ENCODE measurements at regions not wholly inside any gene's neighbourhood (a gene's known extent, or its start where the extent isn't known, plus 50 kb on each side); places are given as distances from the start of the nearest gene placed in this dataset.

DNA sequence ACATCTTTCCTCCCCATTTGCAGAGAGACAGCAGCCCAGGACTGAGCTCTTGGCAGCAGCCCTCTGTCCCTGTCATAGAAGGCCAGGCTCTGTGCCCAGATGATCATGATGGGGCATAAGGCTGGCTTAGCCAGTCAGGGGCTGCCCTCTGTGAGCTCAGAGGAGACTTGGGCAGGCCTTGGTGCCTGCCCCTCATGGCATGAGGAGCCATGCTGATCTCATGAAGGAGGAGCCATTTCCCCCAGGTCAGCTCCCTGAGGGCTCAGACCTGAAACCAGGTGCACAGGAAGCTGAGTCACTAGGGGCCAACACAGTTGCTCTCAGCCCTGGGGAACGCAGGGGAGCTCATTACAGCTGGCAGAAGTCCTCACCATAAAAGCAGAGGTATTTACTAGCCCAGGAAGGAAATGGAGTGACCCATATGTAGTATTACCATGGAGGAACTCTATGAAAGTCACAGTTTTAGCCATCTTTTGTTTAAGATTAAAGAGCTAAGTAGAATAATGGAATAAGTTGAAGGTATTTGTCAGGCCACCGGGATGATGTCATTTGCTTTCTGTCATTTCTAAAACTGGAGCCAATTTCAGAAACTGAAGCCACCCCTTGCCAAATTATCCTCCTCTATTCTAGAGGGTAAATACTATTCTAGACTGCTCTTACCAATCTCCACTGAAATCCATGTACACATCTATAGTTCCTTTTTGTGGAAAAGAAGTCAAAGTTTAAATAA lies 362.4 kb upstream of the ZNF32 start:
- TF ChIP-seq SIN3A (IDR thresholded peaks at IDR 0.05; ENCODE audit: borderline replicate concordance, insufficient read depth, low read length) (no peak), POLR2AphosphoS5 (IDR thresholded peaks at IDR 0.05; ENCODE audit: low read depth, low read length) (no peak), FOXP2 (optimal IDR thresholded peaks at IDR 0.05; ENCODE audit: borderline replicate concordance, extremely low read depth, extremely low read length, insufficient read depth) (no peak), TAF1 (IDR thresholded peaks at IDR 0.05; ENCODE audit: borderline replicate concordance, insufficient read depth, low read length) (no peak)
- TF ChIP-seq, protein P1, sequence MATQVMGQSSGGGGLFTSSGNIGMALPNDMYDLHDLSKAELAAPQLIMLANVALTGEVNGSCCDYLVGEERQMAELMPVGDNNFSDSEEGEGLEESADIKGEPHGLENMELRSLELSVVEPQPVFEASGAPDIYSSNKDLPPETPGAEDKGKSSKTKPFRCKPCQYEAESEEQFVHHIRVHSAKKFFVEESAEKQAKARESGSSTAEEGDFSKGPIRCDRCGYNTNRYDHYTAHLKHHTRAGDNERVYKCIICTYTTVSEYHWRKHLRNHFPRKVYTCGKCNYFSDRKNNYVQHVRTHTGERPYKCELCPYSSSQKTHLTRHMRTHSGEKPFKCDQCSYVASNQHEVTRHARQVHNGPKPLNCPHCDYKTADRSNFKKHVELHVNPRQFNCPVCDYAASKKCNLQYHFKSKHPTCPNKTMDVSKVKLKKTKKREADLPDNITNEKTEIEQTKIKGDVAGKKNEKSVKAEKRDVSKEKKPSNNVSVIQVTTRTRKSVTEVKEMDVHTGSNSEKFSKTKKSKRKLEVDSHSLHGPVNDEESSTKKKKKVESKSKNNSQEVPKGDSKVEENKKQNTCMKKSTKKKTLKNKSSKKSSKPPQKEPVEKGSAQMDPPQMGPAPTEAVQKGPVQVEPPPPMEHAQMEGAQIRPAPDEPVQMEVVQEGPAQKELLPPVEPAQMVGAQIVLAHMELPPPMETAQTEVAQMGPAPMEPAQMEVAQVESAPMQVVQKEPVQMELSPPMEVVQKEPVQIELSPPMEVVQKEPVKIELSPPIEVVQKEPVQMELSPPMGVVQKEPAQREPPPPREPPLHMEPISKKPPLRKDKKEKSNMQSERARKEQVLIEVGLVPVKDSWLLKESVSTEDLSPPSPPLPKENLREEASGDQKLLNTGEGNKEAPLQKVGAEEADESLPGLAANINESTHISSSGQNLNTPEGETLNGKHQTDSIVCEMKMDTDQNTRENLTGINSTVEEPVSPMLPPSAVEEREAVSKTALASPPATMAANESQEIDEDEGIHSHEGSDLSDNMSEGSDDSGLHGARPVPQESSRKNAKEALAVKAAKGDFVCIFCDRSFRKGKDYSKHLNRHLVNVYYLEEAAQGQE (IDR thresholded peaks at IDR 0.05; ENCODE audit: insufficient read depth in 1 of 2, low read depth in 2 of 2, low read length in 2 of 2), result no peak

DNA sequence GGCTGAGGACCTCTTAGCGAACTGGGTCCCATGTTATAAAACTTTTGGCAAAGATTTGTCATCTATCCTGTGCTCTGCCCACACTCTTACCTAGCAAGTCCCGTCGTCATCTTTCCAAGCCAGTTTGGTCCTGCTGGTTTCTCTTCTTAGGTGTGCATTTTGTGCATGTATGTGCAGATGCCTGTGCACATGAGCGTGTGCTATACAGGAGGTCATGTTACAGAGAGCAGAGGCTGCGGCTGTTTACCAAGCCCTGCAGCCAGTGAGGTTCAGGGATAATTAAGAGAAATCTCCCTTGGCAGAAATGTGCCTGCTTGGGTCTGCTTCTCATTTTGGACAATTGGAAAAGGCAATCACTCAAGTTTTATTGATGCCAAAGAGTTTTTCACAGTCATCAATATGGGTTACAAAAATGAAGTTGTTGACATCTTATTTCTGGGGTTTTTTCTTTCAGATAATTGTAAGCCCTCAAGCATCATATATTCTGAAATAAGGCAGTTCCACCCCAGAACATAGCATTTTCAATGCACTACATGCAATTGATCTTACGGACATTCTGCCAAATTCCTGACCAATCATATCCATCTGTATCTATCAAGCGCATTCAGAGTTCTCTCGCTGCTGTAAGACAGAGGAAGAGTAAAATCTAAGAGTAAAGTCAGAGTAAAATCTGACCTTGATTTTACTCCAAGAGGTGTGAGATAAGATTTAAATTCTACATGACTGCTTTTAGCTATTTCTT lies 361.4 kb upstream of the ZNF32 start:
- no peak for TF ChIP-seq TAF1 (IDR thresholded peaks at IDR 0.05; ENCODE audit: borderline replicate concordance, insufficient read depth, low read length)
- TF ChIP-seq FOXP2 (optimal IDR thresholded peaks at IDR 0.05; ENCODE audit: borderline replicate concordance, extremely low read depth, extremely low read length, insufficient read depth), result no peak
- TF ChIP-seq, protein P1 (IDR thresholded peaks at IDR 0.05; ENCODE audit: insufficient read depth in 1 of 2, low read depth in 2 of 2, low read length in 2 of 2), result no peak
- no peak for TF ChIP-seq POLR2AphosphoS5 (IDR thresholded peaks at IDR 0.05; ENCODE audit: low read depth, low read length)
- no peak for TF ChIP-seq SIN3A (IDR thresholded peaks at IDR 0.05; ENCODE audit: borderline replicate concordance, insufficient read depth, low read length)

DNA sequence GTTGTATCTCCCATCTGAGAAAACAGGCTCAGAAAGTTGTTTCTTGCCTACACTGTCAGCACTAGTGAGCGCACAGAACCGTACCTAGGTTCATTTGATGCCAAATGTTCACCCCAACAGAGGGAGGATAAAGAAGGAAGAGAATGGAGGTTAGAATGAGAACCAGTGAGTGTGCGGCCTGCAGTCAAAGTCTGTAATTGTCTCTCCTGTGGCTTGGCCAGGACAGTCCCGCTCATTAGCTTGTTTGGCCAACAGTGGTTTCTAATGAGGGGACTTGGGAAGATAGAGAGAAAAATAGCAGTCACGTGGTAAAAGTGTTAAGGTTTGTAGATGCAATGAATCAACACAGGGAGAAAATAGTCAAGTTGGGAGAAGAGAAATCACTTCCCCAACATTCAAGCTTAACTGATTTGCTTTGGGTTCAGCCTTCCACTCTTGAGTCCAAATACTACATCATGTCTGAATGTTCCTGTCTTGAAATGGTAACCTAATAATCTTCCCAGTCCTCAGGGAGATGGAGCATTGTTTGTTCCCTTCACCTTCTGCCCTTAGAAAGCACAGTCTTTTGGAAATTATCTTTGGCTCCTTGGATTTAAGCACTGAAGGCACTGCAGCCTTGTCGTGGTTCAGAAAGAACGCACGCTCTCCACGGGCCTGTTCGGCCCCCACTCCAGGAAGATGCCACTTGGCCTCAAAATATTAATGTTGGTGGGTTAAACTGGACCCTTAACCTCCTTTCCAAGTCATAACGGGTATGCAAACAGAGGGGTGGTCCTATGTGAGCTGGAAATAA lies 360.4 kb upstream of the ZNF32 start:
- TF ChIP-seq SIN3A (IDR thresholded peaks at IDR 0.05; ENCODE audit: borderline replicate concordance, insufficient read depth, low read length), result no peak
- TF ChIP-seq TAF1 (IDR thresholded peaks at IDR 0.05; ENCODE audit: borderline replicate concordance, insufficient read depth, low read length), result no peak
- no peak for TF ChIP-seq POLR2AphosphoS5 (IDR thresholded peaks at IDR 0.05; ENCODE audit: low read depth, low read length)
- no peak for TF ChIP-seq FOXP2 (optimal IDR thresholded peaks at IDR 0.05; ENCODE audit: borderline replicate concordance, extremely low read depth, extremely low read length, insufficient read depth)
- TF ChIP-seq, protein P1 (IDR thresholded peaks at IDR 0.05; ENCODE audit: insufficient read depth in 1 of 2, low read depth in 2 of 2, low read length in 2 of 2), result no peak

DNA sequence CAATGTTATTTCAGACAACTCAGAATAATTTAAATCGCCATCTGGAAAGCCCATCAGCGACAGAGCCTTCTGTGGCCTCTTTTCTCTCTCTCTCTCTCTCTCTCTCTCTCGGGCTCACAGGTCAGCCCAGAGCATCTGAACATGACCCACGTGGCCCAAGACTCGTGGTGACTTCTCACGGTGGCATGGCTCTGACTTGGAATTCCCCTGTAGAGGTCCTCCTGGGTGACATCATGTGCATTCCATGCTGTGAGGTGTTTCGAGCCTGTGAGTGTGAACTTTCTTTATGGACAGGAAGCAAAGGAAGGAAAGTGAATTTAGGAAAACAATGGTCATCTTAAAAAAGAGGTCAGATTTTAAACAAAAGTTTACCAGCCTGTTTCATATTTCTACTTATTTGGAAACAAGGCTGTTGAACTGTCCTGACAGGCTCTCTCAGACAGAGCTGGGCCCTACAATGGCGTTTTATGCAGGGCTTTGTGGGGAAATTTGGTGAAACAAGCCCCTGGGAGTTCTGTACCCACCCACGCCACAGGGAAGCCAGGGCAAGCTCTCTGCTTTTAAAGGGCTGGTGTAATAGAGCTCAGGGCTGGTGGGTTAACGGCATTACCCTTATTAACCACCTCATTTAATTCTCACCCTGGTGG lies 359.7 kb upstream of the ZNF32 start:
- TF ChIP-seq TAF1 (IDR thresholded peaks at IDR 0.05; ENCODE audit: borderline replicate concordance, insufficient read depth, low read length), result no peak
- no peak for TF ChIP-seq POLR2AphosphoS5 (IDR thresholded peaks at IDR 0.05; ENCODE audit: low read depth, low read length)
- no peak for TF ChIP-seq SIN3A (IDR thresholded peaks at IDR 0.05; ENCODE audit: borderline replicate concordance, insufficient read depth, low read length)
- TF ChIP-seq, protein P1 (IDR thresholded peaks at IDR 0.05; ENCODE audit: insufficient read depth in 1 of 2, low read depth in 2 of 2, low read length in 2 of 2), result no peak
- TF ChIP-seq FOXP2 (optimal IDR thresholded peaks at IDR 0.05; ENCODE audit: borderline replicate concordance, extremely low read depth, extremely low read length, insufficient read depth), result no peak
